ENCODE measurements at regions not wholly inside any gene's neighbourhood (a gene's known extent, or its start where the extent isn't known, plus 50 kb on each side); places are given as distances from the start of the nearest gene placed in this dataset.

DNA sequence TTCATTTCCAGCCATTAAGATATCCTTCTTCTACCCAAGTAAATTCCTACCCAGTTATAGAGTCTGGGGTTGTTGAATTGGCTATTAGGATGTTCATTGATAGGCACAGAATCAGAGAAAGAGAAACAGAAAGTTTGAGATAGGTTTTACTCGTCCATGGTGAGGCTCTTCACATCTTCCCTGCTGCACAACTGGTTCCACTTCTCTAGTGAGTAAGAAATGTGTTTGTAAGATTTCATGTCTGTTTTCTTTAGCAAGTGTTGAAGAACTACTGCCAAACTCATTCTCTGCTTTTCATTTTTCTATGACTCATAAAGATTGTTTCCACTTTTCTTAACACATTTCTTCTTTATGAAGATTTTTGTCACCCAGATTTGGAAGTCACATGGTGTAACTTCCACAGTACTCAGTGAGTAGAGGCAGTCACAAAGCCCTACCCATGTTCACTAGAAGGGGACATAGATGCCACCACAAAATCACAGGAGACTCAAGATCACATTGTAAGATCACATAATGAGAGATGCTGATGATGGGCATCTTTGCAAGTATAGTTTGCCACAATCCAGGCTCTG, 152.3 kb downstream of the SNX7 start:
- Histone ChIP-seq H3K27ac (peak overlapping the region in 2 of 21 experiments; percentile 20 to 48), H3K4me3 (no peak overlapping the region)

DNA sequence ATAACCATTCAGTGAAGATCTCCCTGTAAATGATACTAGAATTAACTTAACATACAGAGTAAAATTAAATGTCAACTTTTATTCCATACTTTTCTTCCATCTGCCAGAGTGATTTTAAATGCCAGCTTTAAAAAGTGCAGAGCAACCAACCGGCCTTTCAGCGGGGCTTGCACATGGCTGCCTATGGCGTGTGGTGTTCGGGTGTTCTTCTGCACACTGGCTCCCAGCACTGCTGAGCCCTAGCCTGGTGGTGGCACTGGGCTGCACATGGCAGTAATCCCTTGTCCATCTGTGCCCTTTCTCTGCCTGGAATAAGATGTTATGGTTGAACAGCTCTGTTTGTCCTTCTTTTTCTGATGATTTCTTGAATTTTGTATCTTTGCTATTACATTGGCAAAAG, 156.3 kb downstream of the SNX7 start:
- H3K4me3 ChIP-seq = no peak overlapping the region
- no peak overlapping the region for H3K27ac ChIP-seq

- H3K27ac ChIP-seq = no peak overlapping the region
- no peak overlapping the region for H3K4me3 ChIP-seq
Observed at GRCh38 chr1:98821379-98821778, 159.9 kb downstream of the SNX7 start.

DNA sequence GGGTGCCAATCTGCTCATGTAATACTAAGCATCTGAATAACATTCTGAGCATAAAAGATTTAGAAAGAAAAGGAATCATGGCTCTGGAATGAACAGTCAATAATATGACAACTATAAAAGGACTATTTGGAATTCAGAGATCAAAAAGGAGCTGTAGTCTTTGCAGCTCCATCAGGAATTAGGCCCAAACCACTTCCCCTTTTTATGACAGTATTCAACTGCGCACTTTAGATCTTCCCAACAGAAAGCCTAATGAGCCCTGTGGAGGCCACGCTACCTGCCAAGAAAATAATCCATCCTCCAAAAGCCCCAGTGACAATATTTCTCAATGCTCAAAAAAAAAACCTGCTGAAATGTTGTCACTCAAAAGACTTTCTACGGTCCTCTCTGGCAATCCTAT, 163.2 kb downstream of the SNX7 start:
- no peak overlapping the region for H3K27ac ChIP-seq
- H3K4me3 ChIP-seq = no peak overlapping the region

GRCh38 chr1:98827041-98827440, 165.5 kb downstream of the SNX7 start:
- Histone ChIP-seq H3K27ac (no peak overlapping the region), H3K4me3 (no peak overlapping the region)

- Histone ChIP-seq H3K4me3 (no peak overlapping the region), H3K27ac (no peak overlapping the region)
Observed at GRCh38 chr1:98839840-98840239, 164.8 kb downstream of the PLPPR5 start.
